ENCODE measurements at regions not wholly inside any gene's neighbourhood (a gene's known extent, or its start where the extent isn't known, plus 50 kb on each side); places are given as distances from the start of the nearest gene placed in this dataset.
"Not testable (repeated sequence)": the region's sequence is repeated elsewhere in the genome, so short reads cannot be mapped to it uniquely, and the experiment has no call there.

DNA sequence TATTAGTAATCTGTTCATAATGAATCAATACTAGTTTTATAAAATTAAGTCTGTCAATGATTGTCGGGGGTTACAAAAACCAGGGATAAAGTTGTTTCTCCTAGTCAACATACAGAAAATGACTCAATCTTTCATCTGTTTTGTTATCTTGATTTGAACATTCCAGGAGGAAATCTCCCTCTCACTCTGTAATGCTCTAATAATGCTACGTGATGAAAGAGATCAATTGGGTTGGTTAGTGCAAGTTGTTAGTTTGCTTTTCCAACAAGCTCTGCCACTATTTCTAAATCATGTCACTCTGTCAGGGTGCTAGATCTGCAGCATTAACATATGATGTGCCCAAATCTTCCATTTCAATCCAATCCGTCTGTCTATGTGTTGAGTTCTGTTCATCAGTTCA is 379.5 kb upstream of the GJE1 start:
- DNase-seq: no peak

- DNase-seq: no peak
Observed at GRCh38 chr6:141752677-141753076, 380.0 kb upstream of the GJE1 start.

DNA sequence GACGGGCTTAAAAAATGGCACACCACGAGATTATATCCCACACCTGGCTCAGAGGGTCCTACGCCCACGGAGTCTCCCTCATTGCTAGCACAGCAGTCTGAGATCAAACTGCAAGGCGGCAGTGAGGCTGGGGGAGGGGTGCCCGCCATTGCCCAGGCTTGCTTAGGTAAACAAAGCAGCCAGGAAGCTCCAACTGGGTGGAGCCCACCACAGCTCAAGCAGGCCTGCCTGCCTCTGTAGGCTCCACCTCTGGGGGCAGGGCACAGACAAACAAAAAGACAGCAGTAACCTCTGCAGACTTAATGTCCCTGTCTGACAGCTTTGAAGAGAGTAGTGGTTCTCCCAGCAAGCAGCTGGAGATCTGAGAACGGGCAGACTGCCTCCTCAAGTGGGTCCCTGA is 386.4 kb upstream of the GJE1 start:
- not testable (repeated sequence) for DNase-seq

DNA sequence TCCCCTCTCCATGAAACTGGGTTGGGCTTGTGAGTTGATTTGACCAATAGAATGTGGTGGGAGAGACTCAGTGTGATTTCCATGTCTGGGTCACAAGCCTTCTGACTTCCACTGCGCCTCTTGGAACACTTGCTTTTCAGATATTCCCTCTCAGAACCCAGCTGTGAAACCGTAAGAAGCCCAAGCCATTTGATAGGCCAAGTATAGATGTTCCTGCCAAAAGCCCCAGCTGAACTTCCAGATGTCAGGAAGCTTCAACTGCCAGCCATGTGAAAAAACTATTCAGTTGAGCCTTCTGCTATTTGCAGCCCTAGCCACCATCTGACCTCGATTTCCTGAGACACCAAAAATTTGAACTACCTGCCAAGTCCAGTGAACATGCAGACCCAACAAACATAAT is 387.8 kb upstream of the GJE1 start:
- DNase-seq: no peak

DNA sequence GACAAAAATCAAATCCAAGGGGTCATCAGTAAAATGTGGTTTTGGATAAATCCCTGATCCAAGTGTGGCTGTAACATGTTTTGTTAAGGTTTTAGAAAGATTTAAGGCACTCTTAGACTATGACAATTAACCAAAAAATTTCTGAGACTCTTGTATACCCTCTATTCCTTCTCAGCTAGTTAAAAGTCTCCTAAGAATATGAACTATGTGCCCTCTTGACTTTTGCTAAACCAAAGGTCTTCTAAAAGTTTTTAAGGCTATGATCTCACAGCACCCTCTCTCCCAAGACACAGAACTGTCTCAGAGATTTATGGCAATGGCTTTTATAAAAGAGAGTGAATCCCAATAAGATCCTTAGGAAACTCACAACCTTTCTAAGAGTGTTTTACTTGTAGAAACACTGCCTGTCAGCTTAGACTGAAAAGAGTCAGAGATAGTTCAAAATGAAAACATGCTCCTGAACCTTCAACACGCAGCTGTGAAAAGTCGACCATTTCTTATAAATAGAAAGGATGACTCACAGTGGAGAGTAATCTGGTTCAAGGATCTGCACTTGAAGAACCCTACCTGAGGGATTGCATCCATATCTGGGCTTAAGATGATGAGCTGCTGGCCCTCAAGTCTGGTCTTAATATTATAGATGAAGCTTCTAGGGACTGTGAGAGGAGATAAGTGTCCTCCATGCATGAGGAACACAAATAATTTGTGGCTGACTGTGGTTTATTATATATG is 388.4 kb upstream of the GJE1 start:
- no peak for DNase-seq

- no peak for DNase-seq
Observed at GRCh38 chr6:141736104-141736503, 396.6 kb upstream of the GJE1 start.

GRCh38 chr6:141735126-141735525 is 397.6 kb upstream of the GJE1 start:
- DNase-seq: no peak

DNA sequence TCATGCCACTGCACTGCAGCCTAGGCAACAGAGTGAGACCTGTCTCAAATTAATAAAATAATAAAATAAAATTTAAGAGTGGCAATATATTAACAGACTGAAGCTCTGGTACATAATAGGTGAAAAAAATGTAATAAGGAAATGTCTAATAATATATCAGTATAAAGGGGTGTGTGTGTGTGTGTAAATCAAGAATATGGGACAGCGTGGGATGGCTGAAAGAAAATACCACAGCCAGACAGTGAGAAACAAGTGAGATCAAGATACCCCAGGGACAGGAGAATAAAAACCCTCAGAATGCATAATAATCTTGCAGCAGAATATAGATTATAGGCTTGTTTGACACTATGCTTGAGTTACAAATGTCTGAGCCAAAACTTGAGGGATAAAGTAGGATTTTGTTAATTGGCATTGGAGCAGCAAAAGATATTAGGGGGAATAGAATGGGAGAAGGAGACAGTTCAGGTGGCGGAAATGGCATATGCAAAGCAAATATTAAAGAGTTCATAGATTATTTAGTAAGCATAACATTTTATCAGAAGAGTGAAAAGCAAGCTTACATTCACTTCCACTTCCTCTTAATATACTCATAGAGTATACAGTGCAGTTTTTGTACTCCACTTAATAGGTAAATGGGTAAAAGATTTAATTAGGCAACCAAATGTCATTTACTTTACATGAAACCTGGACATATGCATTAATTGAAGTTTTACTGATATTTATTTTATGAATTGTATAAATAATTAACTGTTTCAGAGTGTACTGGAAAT is 398.5 kb upstream of the GJE1 start:
- no peak for DNase-seq

DNA sequence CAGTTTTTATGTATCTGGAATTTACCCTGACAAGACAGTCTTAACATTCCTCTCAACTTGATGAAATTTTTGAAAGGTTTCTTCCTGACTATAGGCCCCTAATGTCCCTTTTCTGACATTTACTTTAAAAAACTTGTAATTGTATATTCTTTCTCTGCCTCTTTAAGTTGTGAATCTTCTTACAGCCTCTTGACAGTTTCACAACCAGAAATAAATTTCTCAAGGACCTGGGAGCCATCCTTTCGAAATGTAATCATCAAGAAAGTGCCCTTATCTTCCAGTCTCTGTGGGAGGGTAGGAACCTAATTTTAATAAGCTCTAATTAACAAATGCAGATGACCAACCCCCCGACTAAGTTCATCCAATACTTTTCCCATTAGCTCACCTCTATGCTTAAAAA is 403.6 kb upstream of the GJE1 start:
- DNase-seq: no peak

DNA sequence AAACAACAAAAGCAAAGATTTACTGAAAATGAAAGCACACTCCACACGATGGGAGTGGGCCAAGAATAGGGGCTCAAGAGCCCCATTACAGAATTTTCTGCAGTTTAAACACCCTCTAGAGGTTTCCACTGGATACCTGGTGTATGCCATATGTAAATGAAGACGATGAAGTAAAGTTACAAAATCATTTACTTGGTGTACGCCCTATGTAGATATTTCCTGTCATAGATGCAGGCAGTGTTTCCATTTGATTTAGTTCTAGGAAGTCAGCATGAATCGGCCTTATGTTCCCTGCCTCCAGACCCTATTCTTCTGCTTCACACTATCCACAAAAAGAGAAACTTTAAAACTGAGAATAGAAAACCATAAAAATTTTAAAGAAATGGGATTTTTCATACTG is 404.4 kb upstream of the GJE1 start:
- no peak for DNase-seq

- DNase-seq: no peak
Observed at GRCh38 chr6:141726248-141726647, 406.5 kb upstream of the GJE1 start.

DNA sequence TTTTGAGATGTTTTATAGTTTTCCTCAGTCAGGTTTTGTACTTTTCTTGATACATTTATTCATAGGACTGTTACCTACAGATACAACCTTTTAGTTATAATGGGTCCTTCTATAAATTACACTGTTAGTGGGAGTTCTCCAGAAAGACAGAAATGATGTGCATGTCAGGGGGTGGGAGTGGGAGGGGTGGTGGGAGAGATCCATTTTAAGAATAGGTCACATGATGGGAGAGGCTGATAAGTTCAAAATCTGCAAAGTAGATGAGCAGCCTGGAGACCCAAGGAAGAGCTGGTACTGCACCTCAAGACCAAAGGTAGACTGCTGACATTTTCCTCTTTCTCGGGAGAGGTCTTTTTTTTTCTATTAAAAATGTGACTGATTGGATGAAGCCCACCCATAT is 408.0 kb upstream of the GJE1 start:
- DNase-seq: no peak

DNA sequence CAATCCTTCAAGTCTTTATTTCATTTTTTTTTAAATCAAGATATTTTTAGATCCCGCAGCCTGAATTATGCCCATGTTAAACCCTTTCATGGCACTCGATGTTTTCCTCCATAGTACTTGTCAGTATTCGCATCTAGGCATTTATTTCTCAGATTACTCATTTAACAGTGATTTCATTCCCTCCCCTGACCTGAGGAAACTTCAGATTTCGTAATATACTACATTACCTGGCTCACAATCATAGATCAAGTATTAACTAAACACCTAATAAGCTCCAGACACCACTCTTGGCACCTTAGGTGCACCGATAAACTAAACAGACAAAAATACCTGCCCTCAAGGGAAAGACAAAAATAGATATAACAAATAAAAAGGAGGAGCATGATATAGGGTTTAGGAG is 413.2 kb upstream of the GJE1 start:
- no peak for DNase-seq

- no peak for DNase-seq
Observed at GRCh38 chr6:141705431-141705830, 427.3 kb upstream of the GJE1 start.

- no peak for DNase-seq
Observed at GRCh38 chr6:141704151-141704550, 428.6 kb upstream of the GJE1 start.

GRCh38 chr6:141701732-141702131 is 431.0 kb upstream of the GJE1 start:
- no peak for DNase-seq

GRCh38 chr6:141700819-141701218 is 431.9 kb upstream of the GJE1 start:
- DNase-seq: no peak

DNA sequence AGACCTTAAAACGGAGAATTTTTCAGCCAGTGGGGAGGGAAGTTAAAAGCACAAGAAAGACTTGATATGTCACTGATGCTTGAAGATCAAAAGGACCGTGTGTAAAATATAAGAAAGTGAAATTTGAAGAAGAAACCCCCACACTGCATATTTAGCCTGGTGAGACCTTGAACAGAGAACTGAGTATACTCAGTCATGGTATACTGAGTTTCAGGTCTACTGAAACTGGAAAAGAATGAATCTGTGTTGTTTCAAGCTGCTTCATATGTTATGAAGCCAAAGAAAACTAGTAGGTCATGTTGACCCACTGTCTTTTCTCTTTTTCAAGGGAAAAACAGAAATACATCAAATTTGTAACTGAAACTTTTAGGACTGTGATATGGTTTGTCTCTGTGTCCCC is 443.8 kb upstream of the GJE1 start:
- no peak for DNase-seq

DNA sequence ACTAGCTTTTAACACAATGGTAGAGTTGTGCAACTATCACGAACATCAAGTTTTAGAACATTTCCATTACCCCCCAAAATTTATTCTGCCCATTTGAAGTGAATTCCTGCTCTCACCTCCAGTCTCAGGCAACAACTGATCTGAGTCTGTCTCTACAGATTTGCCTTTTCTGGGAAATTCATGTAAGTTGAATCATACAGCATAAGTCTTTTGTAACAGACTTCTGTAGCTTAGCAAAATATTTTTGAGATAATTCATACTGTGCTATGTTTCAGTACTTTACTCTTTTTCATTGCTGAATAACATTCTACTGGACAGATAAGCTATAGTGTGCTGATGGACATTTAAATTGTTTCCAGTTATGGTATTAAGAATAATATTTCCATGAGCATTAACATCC is 447.3 kb upstream of the GJE1 start:
- DNase-seq: no peak

- no peak for DNase-seq
Observed at GRCh38 chr6:141682391-141682790, 450.3 kb upstream of the GJE1 start.

- no peak for DNase-seq
Observed at GRCh38 chr6:141677598-141678211, 455.0 kb upstream of the GJE1 start.

DNA sequence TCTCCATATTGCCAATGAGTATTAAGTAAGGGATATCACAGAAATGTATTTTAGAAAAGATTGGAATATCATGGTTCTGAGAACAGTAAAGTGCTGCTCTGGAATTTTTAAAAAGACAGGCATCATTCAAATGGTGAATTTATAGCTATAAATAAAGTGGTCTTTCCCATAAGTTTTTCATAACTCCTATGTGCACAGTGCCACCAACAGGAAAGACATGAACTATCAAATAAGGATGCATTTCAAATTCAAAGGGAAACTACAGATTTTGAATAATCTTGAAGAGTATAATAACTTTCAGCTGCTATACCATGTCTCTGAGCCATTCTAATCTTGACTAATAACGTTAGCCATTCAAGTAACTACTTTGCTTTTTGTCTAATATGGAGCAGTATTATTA is 456.8 kb upstream of the GJE1 start:
- DNase-seq: no peak

- no peak for DNase-seq
Observed at GRCh38 chr6:141669141-141669540, 463.6 kb upstream of the GJE1 start.

- no peak for DNase-seq
Observed at GRCh38 chr6:141667580-141668309, 465.0 kb upstream of the GJE1 start.
